Mesendoderm (in vitro differentiated cells): ENCODE measurements at regions not wholly inside any gene's neighbourhood (a gene's known extent, or its start where the extent isn't known, plus 50 kb on each side); places are given as distances from the start of the nearest gene placed in this dataset.

Experiments
- DNase-seq: peaks from one replicate; pipeline ENCODE4 v3.0.0; 2013
- H2AK5ac ChIP-seq: 2 replicates; pipeline ENCODE4 v1.6.1; 2013; ENCODE audit warnings: low read length, inconsistent platforms
- H2BK120ac ChIP-seq: 2 replicates; pipeline ENCODE4 v1.6.1; 2013; ENCODE audit warnings: low read depth, mild to moderate bottlenecking, low read length, moderate library complexity, mixed read lengths
- H2BK15ac ChIP-seq: replicated peaks from 2 replicates; pipeline ENCODE4 v1.6.1; 2013; ENCODE audit warnings: low read depth, mild to moderate bottlenecking, moderate library complexity
- H2BK5ac ChIP-seq: 2 replicates; pipeline ENCODE4 v1.6.1; 2013; ENCODE audit warnings: low read length, inconsistent platforms
- H3K18ac ChIP-seq: 2 replicates; pipeline ENCODE4 v1.6.1; 2013; ENCODE audit warnings: mild to moderate bottlenecking, low read length, mixed read lengths
- H3K23ac ChIP-seq: one replicate; pipeline ENCODE4 v1.6.1; 2013; ENCODE audit warnings: low read length
- H3K27ac ChIP-seq: 2 replicates; pipeline ENCODE4 v1.5.1; 2013; ENCODE audit warnings: low read depth, mild to moderate bottlenecking, inconsistent platforms, low read length, moderate library complexity
- H3K27me3 ChIP-seq: 2 replicates; pipeline ENCODE4 v1.6.1; 2013; ENCODE audit warnings: low read length, control low read depth, mild to moderate bottlenecking, inconsistent platforms; ENCODE audit not compliant: insufficient read depth, poor library complexity
- H3K36me3 ChIP-seq: 2 replicates; pipeline ENCODE4 v1.6.1; 2013; ENCODE audit warnings: low read length, inconsistent platforms; ENCODE audit not compliant: control insufficient read depth, insufficient read depth
- H3K4ac ChIP-seq: one replicate; pipeline ENCODE4 v1.6.1; 2013; ENCODE audit warnings: low read depth, mild to moderate bottlenecking, low read length, moderate library complexity
- H3K4me1 ChIP-seq: 2 replicates; pipeline ENCODE4 v1.6.1; 2013; ENCODE audit warnings: low read depth, low read length, inconsistent platforms; ENCODE audit not compliant: control insufficient read depth
- H3K4me2 ChIP-seq: 2 replicates; pipeline ENCODE4 v1.6.1; 2013; ENCODE audit warnings: low read length
- H3K4me3 ChIP-seq: 2 replicates; pipeline ENCODE4 v1.5.1; 2013; ENCODE audit warnings: mild to moderate bottlenecking, low read length
- H3K56ac ChIP-seq: one replicate; pipeline ENCODE4 v1.6.1; 2013; ENCODE audit warnings: low read length
- H3K79me1 ChIP-seq: 2 replicates; pipeline ENCODE4 v1.6.1; 2013; ENCODE audit warnings: low read length, inconsistent platforms
- H3K79me2 ChIP-seq: 2 replicates; pipeline ENCODE4 v1.6.1; 2013; ENCODE audit warnings: mild to moderate bottlenecking, low read length; ENCODE audit not compliant: control insufficient read depth, insufficient read depth
- H3K9ac ChIP-seq: 2 replicates; pipeline ENCODE4 v1.6.1; 2013; ENCODE audit warnings: low read length, inconsistent platforms
- H4K5ac ChIP-seq: one replicate; pipeline ENCODE4 v1.6.1; 2013; ENCODE audit warnings: low read length
- H4K8ac ChIP-seq: one replicate; pipeline ENCODE4 v1.6.1; 2013; ENCODE audit warnings: low read depth, mild to moderate bottlenecking, control low read depth, low read length, moderate library complexity
- WGBS: extraction: QIAGEN DNeasy Blood & Tissue Kit; methylation state at CpG from one replicate; pipeline ENCODE4 v1.1.7; 2013; ENCODE audit warnings: low lambda C conversion rate, missing lambda C conversion rate; ENCODE audit not compliant: insufficient coverage; ENCODE audit errors: extremely low coverage; 5-methylcytosine and 5-hydroxymethylcytosine counted together

- Histone ChIP-seq H3K79me1 (no peaks in the 10 kb centered on the region), H3K9ac (no peak overlapping the region), H3K56ac (no peak overlapping the region), H3K18ac (no peak overlapping the region), H4K8ac (no peak overlapping the region), H3K27ac (no peak overlapping the region), H4K5ac (no peak overlapping the region), H3K79me2 (no peaks in the 10 kb centered on the region), H2BK5ac (no peak overlapping the region), H2AK5ac (no peak overlapping the region), H3K36me3 (no peaks in the 10 kb centered on the region), H3K23ac (no peak overlapping the region), H3K4me2 (no peak overlapping the region), H3K27me3 (no peaks in the 10 kb centered on the region), H3K4ac (no peak overlapping the region), H2BK15ac (no peak overlapping the region), H3K4me1 (no peaks in the 10 kb centered on the region), H2BK120ac (no peak overlapping the region), H3K4me3 (no peak overlapping the region)
- DNase-seq: no peak
- WGBS: no CpG with 5 or more reads among the region's 8 CpGs
Observed at GRCh38 chr3:105065895-105066839, 300.5 kb upstream of the ALCAM start.

- H3K36me3 ChIP-seq: no peaks in the 10 kb centered on the region
- H2AK5ac ChIP-seq: no peak overlapping the region
- H3K18ac ChIP-seq: no peak overlapping the region
- no peak overlapping the region for H3K4me3 ChIP-seq
- H3K27me3 ChIP-seq: no peaks in the 10 kb centered on the region
- no peak overlapping the region for H3K23ac ChIP-seq
- H3K79me1 ChIP-seq: no peaks in the 10 kb centered on the region
- no peak overlapping the region for H4K8ac ChIP-seq
- no peak overlapping the region for H3K4ac ChIP-seq
- H4K5ac ChIP-seq: no peak overlapping the region
- no peaks in the 10 kb centered on the region for H3K79me2 ChIP-seq
- H2BK120ac ChIP-seq: no peak overlapping the region
- H2BK5ac ChIP-seq: no peak overlapping the region
- H3K4me1 ChIP-seq: no peaks in the 10 kb centered on the region
- no peak for DNase-seq
- WGBS: no CpG with 5 or more reads among the region's 3 CpGs
- no peak overlapping the region for H2BK15ac ChIP-seq
- H3K9ac ChIP-seq: no peak overlapping the region
- no peak overlapping the region for H3K27ac ChIP-seq
- H3K56ac ChIP-seq: no peak overlapping the region
- H3K4me2 ChIP-seq: no peak overlapping the region
Observed at GRCh38 chr3:105067361-105067760, 299.3 kb upstream of the ALCAM start.

- Histone ChIP-seq H4K8ac (no peak overlapping the region), H2AK5ac (no peak overlapping the region), H3K4me1 (no peaks in the 10 kb centered on the region), H2BK120ac (no peak overlapping the region), H3K36me3 (no peaks in the 10 kb centered on the region), H3K56ac (no peak overlapping the region), H3K79me1 (no peaks in the 10 kb centered on the region), H3K4me3 (no peak overlapping the region), H4K5ac (no peak overlapping the region), H3K18ac (no peak overlapping the region), H3K9ac (no peak overlapping the region), H3K4ac (no peak overlapping the region), H3K23ac (no peak overlapping the region), H3K27ac (no peak overlapping the region), H2BK5ac (no peak overlapping the region), H3K4me2 (no peak overlapping the region), H3K27me3 (no peaks in the 10 kb centered on the region), H3K79me2 (no peaks in the 10 kb centered on the region), H2BK15ac (no peak overlapping the region)
- DNase-seq: no peak
- no CpG with 5 or more reads among the region's 4 CpGs for WGBS
Observed at GRCh38 chr3:105077060-105077822, 289.5 kb upstream of the ALCAM start.

GRCh38 chr3:105083945-105084344 lies 282.8 kb upstream of the ALCAM start:
- Histone ChIP-seq H3K4ac (no peak overlapping the region), H3K4me1 (no peaks in the 10 kb centered on the region), H3K56ac (no peak overlapping the region), H3K9ac (no peak overlapping the region), H3K27ac (no peak overlapping the region), H2BK120ac (no peak overlapping the region), H3K27me3 (no peaks in the 10 kb centered on the region), H3K79me2 (no peaks in the 10 kb centered on the region), H3K36me3 (no peaks in the 10 kb centered on the region), H2BK15ac (no peak overlapping the region), H3K79me1 (no peaks in the 10 kb centered on the region), H2AK5ac (no peak overlapping the region), H3K18ac (no peak overlapping the region), H3K4me2 (no peak overlapping the region), H3K23ac (no peak overlapping the region), H3K4me3 (no peak overlapping the region), H2BK5ac (no peak overlapping the region), H4K8ac (no peak overlapping the region), H4K5ac (no peak overlapping the region)
- DNase-seq: no peak
- no CpG with 5 or more reads among the region's 1 CpG for WGBS

GRCh38 chr3:105085506-105085905 lies 281.2 kb upstream of the ALCAM start:
- H4K8ac ChIP-seq: no peak overlapping the region
- no peak overlapping the region for H2BK120ac ChIP-seq
- no peak overlapping the region for H3K4ac ChIP-seq
- H3K27me3 ChIP-seq: no peaks in the 10 kb centered on the region
- no peak overlapping the region for H3K18ac ChIP-seq
- H3K79me1 ChIP-seq: no peaks in the 10 kb centered on the region
- H3K56ac ChIP-seq: no peak overlapping the region
- no peak for DNase-seq
- H3K27ac ChIP-seq: no peak overlapping the region
- H3K4me1 ChIP-seq: no peaks in the 10 kb centered on the region
- H3K4me3 ChIP-seq: no peak overlapping the region
- no peak overlapping the region for H3K23ac ChIP-seq
- no peaks in the 10 kb centered on the region for H3K36me3 ChIP-seq
- no peaks in the 10 kb centered on the region for H3K79me2 ChIP-seq
- no peak overlapping the region for H2BK15ac ChIP-seq
- no peak overlapping the region for H3K4me2 ChIP-seq
- no peak overlapping the region for H2AK5ac ChIP-seq
- no peak overlapping the region for H3K9ac ChIP-seq
- H2BK5ac ChIP-seq: no peak overlapping the region
- H4K5ac ChIP-seq: no peak overlapping the region
